ENCODE measurements at regions not wholly inside any gene's neighbourhood (a gene's known extent, or its start where the extent isn't known, plus 50 kb on each side); places are given as distances from the start of the nearest gene placed in this dataset.
A peak's percentile ranks its signal among the peaks of the same experiment; 100 is the strongest.

DNA sequence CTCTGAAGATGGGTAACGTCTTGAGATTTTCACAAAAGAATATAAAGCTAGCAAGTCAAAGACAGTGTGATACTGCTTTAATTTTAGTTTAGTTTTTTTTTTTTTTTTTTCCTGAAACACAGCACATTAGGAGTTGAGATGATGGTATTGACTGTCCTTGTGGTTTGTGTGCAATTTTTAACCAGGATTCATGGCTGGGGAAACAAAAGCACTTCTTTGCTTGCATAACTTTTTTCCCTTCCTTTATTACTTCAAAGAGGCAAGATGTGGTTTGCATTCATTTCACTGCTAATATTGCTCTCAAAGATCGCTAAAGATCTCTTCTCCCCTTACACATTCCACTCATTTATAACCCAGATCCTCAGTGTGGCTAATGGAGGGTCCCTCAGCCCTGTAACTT is 157.1 kb upstream of the PZP start:
- DNase-seq (ENCODE audit: low read depth, low spot score) (no peak), ATAC-seq (no peak)
- TF ChIP-seq, protein P1, sequence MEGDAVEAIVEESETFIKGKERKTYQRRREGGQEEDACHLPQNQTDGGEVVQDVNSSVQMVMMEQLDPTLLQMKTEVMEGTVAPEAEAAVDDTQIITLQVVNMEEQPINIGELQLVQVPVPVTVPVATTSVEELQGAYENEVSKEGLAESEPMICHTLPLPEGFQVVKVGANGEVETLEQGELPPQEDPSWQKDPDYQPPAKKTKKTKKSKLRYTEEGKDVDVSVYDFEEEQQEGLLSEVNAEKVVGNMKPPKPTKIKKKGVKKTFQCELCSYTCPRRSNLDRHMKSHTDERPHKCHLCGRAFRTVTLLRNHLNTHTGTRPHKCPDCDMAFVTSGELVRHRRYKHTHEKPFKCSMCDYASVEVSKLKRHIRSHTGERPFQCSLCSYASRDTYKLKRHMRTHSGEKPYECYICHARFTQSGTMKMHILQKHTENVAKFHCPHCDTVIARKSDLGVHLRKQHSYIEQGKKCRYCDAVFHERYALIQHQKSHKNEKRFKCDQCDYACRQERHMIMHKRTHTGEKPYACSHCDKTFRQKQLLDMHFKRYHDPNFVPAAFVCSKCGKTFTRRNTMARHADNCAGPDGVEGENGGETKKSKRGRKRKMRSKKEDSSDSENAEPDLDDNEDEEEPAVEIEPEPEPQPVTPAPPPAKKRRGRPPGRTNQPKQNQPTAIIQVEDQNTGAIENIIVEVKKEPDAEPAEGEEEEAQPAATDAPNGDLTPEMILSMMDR (IDR thresholded peaks at IDR 0.05 in 2 of 3, conservative IDR thresholded peaks at IDR 0.05 in 1 of 3; ENCODE audit: borderline replicate concordance in 1 of 3, insufficient read depth in 1 of 3, low read depth in 2 of 3, low read length in 2 of 3) = no peak
- no peak for TF ChIP-seq FOSL1 (IDR thresholded peaks at IDR 0.05; ENCODE audit: low read depth)
- TF ChIP-seq TCF7L2 (IDR thresholded peaks at IDR 0.05; ENCODE audit: borderline replicate concordance, extremely low read depth, insufficient read depth, insufficient read length) = no peak
- no peak for TF ChIP-seq EGR1 (IDR thresholded peaks at IDR 0.05; ENCODE audit: low read depth)
- TF ChIP-seq, protein P2, sequence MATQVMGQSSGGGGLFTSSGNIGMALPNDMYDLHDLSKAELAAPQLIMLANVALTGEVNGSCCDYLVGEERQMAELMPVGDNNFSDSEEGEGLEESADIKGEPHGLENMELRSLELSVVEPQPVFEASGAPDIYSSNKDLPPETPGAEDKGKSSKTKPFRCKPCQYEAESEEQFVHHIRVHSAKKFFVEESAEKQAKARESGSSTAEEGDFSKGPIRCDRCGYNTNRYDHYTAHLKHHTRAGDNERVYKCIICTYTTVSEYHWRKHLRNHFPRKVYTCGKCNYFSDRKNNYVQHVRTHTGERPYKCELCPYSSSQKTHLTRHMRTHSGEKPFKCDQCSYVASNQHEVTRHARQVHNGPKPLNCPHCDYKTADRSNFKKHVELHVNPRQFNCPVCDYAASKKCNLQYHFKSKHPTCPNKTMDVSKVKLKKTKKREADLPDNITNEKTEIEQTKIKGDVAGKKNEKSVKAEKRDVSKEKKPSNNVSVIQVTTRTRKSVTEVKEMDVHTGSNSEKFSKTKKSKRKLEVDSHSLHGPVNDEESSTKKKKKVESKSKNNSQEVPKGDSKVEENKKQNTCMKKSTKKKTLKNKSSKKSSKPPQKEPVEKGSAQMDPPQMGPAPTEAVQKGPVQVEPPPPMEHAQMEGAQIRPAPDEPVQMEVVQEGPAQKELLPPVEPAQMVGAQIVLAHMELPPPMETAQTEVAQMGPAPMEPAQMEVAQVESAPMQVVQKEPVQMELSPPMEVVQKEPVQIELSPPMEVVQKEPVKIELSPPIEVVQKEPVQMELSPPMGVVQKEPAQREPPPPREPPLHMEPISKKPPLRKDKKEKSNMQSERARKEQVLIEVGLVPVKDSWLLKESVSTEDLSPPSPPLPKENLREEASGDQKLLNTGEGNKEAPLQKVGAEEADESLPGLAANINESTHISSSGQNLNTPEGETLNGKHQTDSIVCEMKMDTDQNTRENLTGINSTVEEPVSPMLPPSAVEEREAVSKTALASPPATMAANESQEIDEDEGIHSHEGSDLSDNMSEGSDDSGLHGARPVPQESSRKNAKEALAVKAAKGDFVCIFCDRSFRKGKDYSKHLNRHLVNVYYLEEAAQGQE (IDR thresholded peaks at IDR 0.05; ENCODE audit: low read depth) = no peak
- no peak for TF ChIP-seq SP1 (IDR thresholded peaks at IDR 0.05; ENCODE audit: low read depth)
- TF ChIP-seq JUND (IDR thresholded peaks at IDR 0.05) = no peak
- TF ChIP-seq ZFX (IDR thresholded peaks at IDR 0.05) = no peak
- TF ChIP-seq RAD21 (IDR thresholded peaks at IDR 0.05; ENCODE audit: low read depth) = no peak
- TF ChIP-seq POLR2AphosphoS5 (IDR thresholded peaks at IDR 0.05; ENCODE audit: low read depth, low read length) = no peak
- TF ChIP-seq EZH2 (IDR thresholded peaks at IDR 0.05) = no peak
- no peak for TF ChIP-seq YY1 (IDR thresholded peaks at IDR 0.05; ENCODE audit: extremely low read depth, insufficient replicate concordance, low read depth, low read length)
- TF ChIP-seq SIN3A (IDR thresholded peaks at IDR 0.05; ENCODE audit: low read depth) = no peak
- TF ChIP-seq, protein P3, sequence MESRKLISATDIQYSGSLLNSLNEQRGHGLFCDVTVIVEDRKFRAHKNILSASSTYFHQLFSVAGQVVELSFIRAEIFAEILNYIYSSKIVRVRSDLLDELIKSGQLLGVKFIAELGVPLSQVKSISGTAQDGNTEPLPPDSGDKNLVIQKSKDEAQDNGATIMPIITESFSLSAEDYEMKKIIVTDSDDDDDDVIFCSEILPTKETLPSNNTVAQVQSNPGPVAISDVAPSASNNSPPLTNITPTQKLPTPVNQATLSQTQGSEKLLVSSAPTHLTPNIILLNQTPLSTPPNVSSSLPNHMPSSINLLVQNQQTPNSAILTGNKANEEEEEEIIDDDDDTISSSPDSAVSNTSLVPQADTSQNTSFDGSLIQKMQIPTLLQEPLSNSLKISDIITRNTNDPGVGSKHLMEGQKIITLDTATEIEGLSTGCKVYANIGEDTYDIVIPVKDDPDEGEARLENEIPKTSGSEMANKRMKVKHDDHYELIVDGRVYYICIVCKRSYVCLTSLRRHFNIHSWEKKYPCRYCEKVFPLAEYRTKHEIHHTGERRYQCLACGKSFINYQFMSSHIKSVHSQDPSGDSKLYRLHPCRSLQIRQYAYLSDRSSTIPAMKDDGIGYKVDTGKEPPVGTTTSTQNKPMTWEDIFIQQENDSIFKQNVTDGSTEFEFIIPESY (IDR thresholded peaks at IDR 0.05; ENCODE audit: extremely low read depth, insufficient replicate concordance, low read length) = no peak
- Histone ChIP-seq H2AFZ (ENCODE audit: low read depth, low read length, poor library complexity, severe bottlenecking) (peak overlapping the region; percentile 69), H3K4me3 (replicated peaks in 1 of 2; ENCODE audit: low read depth in 1 of 2, low read length in 2 of 2) (no peak overlapping the region), H3K4me1 (ENCODE audit: control insufficient read depth in 1 of 2, insufficient read depth in 2 of 2, low read length in 2 of 2) (peaks cover 0 to 7% of the 10 kb centered on the region in 2 experiments; a peak in 2 of 4 replicates), H3K9me2 (ENCODE audit: insufficient read depth) (no peaks in the 10 kb centered on the region), H3K4me2 (ENCODE audit: low read length) (no peak overlapping the region), H4K20me1 (ENCODE audit: insufficient read depth) (no peaks in the 10 kb centered on the region), H3K9me3 (ENCODE audit: control insufficient read depth in 1 of 2, insufficient read depth in 1 of 2, low read depth in 1 of 2, low read length in 2 of 2) (no peaks in the 10 kb centered on the region), H3K79me2 (ENCODE audit: insufficient read depth, low read length) (no peaks in the 10 kb centered on the region), H3K36me3 (ENCODE audit: control insufficient read depth in 1 of 2, insufficient read depth in 2 of 2, low read length in 2 of 2) (no peaks in the 10 kb centered on the region), H3K9ac (ENCODE audit: low read length) (no peak overlapping the region), H3K27ac (ENCODE audit: low read depth, low read length) (no peak overlapping the region), H3K27me3 (ENCODE audit: insufficient read depth, low read length) (no peaks in the 10 kb centered on the region)
- ChIA-PET POLR2A (no interaction called here), CTCF (no interaction called here), RAD21 (ENCODE audit: low non-redundant PET in 1 of 2, low total read pairs in 2 of 2, uncharacterized antibody in 2 of 2, unreplicated experiment in 2 of 2) (no interaction called here)
- no TSS peak for BruUV-seq (replicated peaks)
- intact Hi-C loops (cut with micrococcal nuclease) = no loop called here

Data from HCT116 (cell line).